Activated CD4-positive, alpha-beta memory T cell treated with anti-CD3 and anti-CD28 coated beads for 36 hours (primary cell): ENCODE measurements at regions not wholly inside any gene's neighbourhood (a gene's known extent, or its start where the extent isn't known, plus 50 kb on each side); places are given as distances from the start of the nearest gene placed in this dataset.

Experiments used
- CTCF ChIA-PET: fragments of 350-600 bp; sonication (Branson Sonifier 250); formaldehyde crosslinking; loops from one replicate; lab custom pipeline; 2021; ENCODE audit warnings: antibody characterized with exemption, inconsistent platforms; lab: Charles Lee
- POLR2A ChIA-PET: fragments of 350-600 bp; sonication (Branson Sonifier 250); formaldehyde crosslinking; loops from one replicate; lab custom pipeline; 2021; ENCODE audit warnings: antibody characterized with exemption; lab: Charles Lee
- DNase-seq: peaks from one replicate; pipeline ENCODE4 v3.0.0-alpha.2; 2020
- H3K27ac Mint-ChIP-seq: one replicate; pipeline ENCODE4 v1.8.0; 2021; ENCODE audit warnings: mixed read lengths
- H3K27me3 Mint-ChIP-seq: one replicate; pipeline ENCODE4 v1.8.0; 2021; ENCODE audit warnings: mixed read lengths
- H3K36me3 Mint-ChIP-seq: one replicate; pipeline ENCODE4 v1.8.0; 2021; ENCODE audit warnings: mixed read lengths
- H3K4me1 Mint-ChIP-seq: one replicate; pipeline ENCODE4 v1.8.0; 2021; ENCODE audit warnings: low read depth, mixed read lengths
- H3K4me3 Mint-ChIP-seq: one replicate; pipeline ENCODE4 v1.8.0; 2021; ENCODE audit warnings: mild to moderate bottlenecking, mixed read lengths
- H3K9me3 Mint-ChIP-seq: one replicate; pipeline ENCODE4 v1.8.0; 2021; ENCODE audit warnings: mixed read lengths
- intact Hi-C: fragments of 100-400 bp; cut with micrococcal nuclease; formaldehyde crosslinking; loops from one replicate; pipeline ENCODE4 v1.15.1; 2023

GRCh38 chr13:80250213-80250810, 90.6 kb downstream of the SPRY2 start:
- Mint-ChIP-seq H3K36me3 (no peaks in the 10 kb centered on the region), H3K4me3 (no peak overlapping the region), H3K4me1 (no peaks in the 10 kb centered on the region), H3K9me3 (no peaks in the 10 kb centered on the region), H3K27me3 (no peaks in the 10 kb centered on the region), H3K27ac (no peak overlapping the region)
- DNase-seq: no peak
- CTCF ChIA-PET: no interaction called here
- intact Hi-C loops: no loop called here
- POLR2A ChIA-PET: no interaction called here

- intact Hi-C loops: no loop called here
- CTCF ChIA-PET: no interaction called here
- DNase-seq: no peak
- POLR2A ChIA-PET: no interaction called here
- Mint-ChIP-seq H3K27me3 (no peaks in the 10 kb centered on the region), H3K4me1 (no peaks in the 10 kb centered on the region), H3K36me3 (no peaks in the 10 kb centered on the region), H3K27ac (no peak overlapping the region), H3K4me3 (no peak overlapping the region), H3K9me3 (no peaks in the 10 kb centered on the region)
Observed at GRCh38 chr13:80249516-80250212, 91.3 kb downstream of the SPRY2 start.

- Mint-ChIP-seq H3K9me3 (no peaks in the 10 kb centered on the region), H3K27me3 (no peaks in the 10 kb centered on the region), H3K4me1 (no peaks in the 10 kb centered on the region), H3K4me3 (no peak overlapping the region), H3K27ac (no peak overlapping the region), H3K36me3 (no peaks in the 10 kb centered on the region)
- POLR2A ChIA-PET: no interaction called here
- CTCF ChIA-PET: no interaction called here
- DNase-seq: no peak
- intact Hi-C loops: no loop called here
Observed at GRCh38 chr13:80245162-80245733, 95.7 kb downstream of the SPRY2 start.

GRCh38 chr13:80244574-80244973, 96.4 kb downstream of the SPRY2 start:
- ChIA-PET POLR2A (no interaction called here), CTCF (no interaction called here)
- no peak for DNase-seq
- Mint-ChIP-seq H3K9me3 (no peaks in the 10 kb centered on the region), H3K27me3 (no peaks in the 10 kb centered on the region), H3K4me3 (no peak overlapping the region), H3K27ac (no peak overlapping the region), H3K4me1 (no peaks in the 10 kb centered on the region), H3K36me3 (no peaks in the 10 kb centered on the region)
- intact Hi-C loops: no loop called here

GRCh38 chr13:80242728-80243427, 98.0 kb downstream of the SPRY2 start:
- intact Hi-C loops: no loop called here
- Mint-ChIP-seq H3K4me3 (no peak overlapping the region), H3K4me1 (no peaks in the 10 kb centered on the region), H3K36me3 (no peaks in the 10 kb centered on the region), H3K27me3 (no peaks in the 10 kb centered on the region), H3K9me3 (no peaks in the 10 kb centered on the region), H3K27ac (no peak overlapping the region)
- no peak for DNase-seq
- CTCF ChIA-PET: no interaction called here
- POLR2A ChIA-PET: no interaction called here

GRCh38 chr13:80239571-80240255, 101.2 kb downstream of the SPRY2 start:
- no peak for DNase-seq
- no peak overlapping the region for H3K27ac Mint-ChIP-seq
- H3K9me3 Mint-ChIP-seq: no peaks in the 10 kb centered on the region
- no peak overlapping the region for H3K4me3 Mint-ChIP-seq
- no peaks in the 10 kb centered on the region for H3K36me3 Mint-ChIP-seq
- ChIA-PET CTCF (no interaction called here), POLR2A (no interaction called here)
- H3K4me1 Mint-ChIP-seq: no peaks in the 10 kb centered on the region
- intact Hi-C loops: no loop called here
- H3K27me3 Mint-ChIP-seq: no peaks in the 10 kb centered on the region

- intact Hi-C loops: no loop called here
- Mint-ChIP-seq H3K36me3 (no peaks in the 10 kb centered on the region), H3K9me3 (no peaks in the 10 kb centered on the region), H3K4me3 (no peak overlapping the region), H3K27ac (no peak overlapping the region), H3K4me1 (no peaks in the 10 kb centered on the region), H3K27me3 (no peaks in the 10 kb centered on the region)
- ChIA-PET CTCF (no interaction called here), POLR2A (no interaction called here)
- DNase-seq: no peak
Observed at GRCh38 chr13:80239116-80239515, 101.8 kb downstream of the SPRY2 start.

- ChIA-PET CTCF (no interaction called here), POLR2A (no interaction called here)
- H3K27me3 Mint-ChIP-seq: no peaks in the 10 kb centered on the region
- no peak overlapping the region for H3K27ac Mint-ChIP-seq
- no peak overlapping the region for H3K4me3 Mint-ChIP-seq
- no peaks in the 10 kb centered on the region for H3K36me3 Mint-ChIP-seq
- intact Hi-C loops: no loop called here
- DNase-seq: no peak
- H3K4me1 Mint-ChIP-seq: no peaks in the 10 kb centered on the region
- H3K9me3 Mint-ChIP-seq: no peaks in the 10 kb centered on the region
Observed at GRCh38 chr13:80237646-80238045, 103.3 kb downstream of the SPRY2 start.

GRCh38 chr13:80235967-80236302, 105.0 kb downstream of the SPRY2 start:
- no peak for DNase-seq
- no peak overlapping the region for H3K4me3 Mint-ChIP-seq
- no peaks in the 10 kb centered on the region for H3K4me1 Mint-ChIP-seq
- no peaks in the 10 kb centered on the region for H3K27me3 Mint-ChIP-seq
- H3K36me3 Mint-ChIP-seq: no peaks in the 10 kb centered on the region
- no peak overlapping the region for H3K27ac Mint-ChIP-seq
- intact Hi-C loops: no loop called here
- ChIA-PET CTCF (no interaction called here), POLR2A (no interaction called here)
- H3K9me3 Mint-ChIP-seq: no peaks in the 10 kb centered on the region

GRCh38 chr13:80235166-80235966, 105.6 kb downstream of the SPRY2 start:
- H3K36me3 Mint-ChIP-seq: no peaks in the 10 kb centered on the region
- POLR2A ChIA-PET: no interaction called here
- CTCF ChIA-PET: no interaction called here

GRCh38 chr13:80227645-80228044, 113.3 kb downstream of the SPRY2 start:
- no peak overlapping the region for H3K4me3 Mint-ChIP-seq

More at GRCh38 chr13:80235166-80235966, 105.6 kb downstream of the SPRY2 start:
- H3K27me3 Mint-ChIP-seq: no peaks in the 10 kb centered on the region
- intact Hi-C loops: no loop called here
- no peaks in the 10 kb centered on the region for H3K4me1 Mint-ChIP-seq
- H3K27ac Mint-ChIP-seq: no peak overlapping the region
- H3K4me3 Mint-ChIP-seq: no peak overlapping the region
- no peak for DNase-seq
- no peaks in the 10 kb centered on the region for H3K9me3 Mint-ChIP-seq

GRCh38 chr13:80226645-80227044, 114.3 kb downstream of the SPRY2 start:
- Mint-ChIP-seq H3K27me3 (no peaks in the 10 kb centered on the region), H3K9me3 (no peaks in the 10 kb centered on the region), H3K4me3 (no peak overlapping the region), H3K4me1 (no peaks in the 10 kb centered on the region), H3K36me3 (no peaks in the 10 kb centered on the region), H3K27ac (no peak overlapping the region)
- no peak for DNase-seq
- POLR2A ChIA-PET: no interaction called here
- intact Hi-C loops: no loop called here
- CTCF ChIA-PET: no interaction called here

More at GRCh38 chr13:80227645-80228044, 113.3 kb downstream of the SPRY2 start:
- ChIA-PET CTCF (no interaction called here), POLR2A (no interaction called here)
- intact Hi-C loops: no loop called here
- Mint-ChIP-seq H3K27me3 (no peaks in the 10 kb centered on the region), H3K9me3 (no peaks in the 10 kb centered on the region), H3K4me1 (no peaks in the 10 kb centered on the region), H3K36me3 (no peaks in the 10 kb centered on the region), H3K27ac (no peak overlapping the region)
- no peak for DNase-seq
